ENCODE measurements at regions not wholly inside any gene's neighbourhood (a gene's known extent, or its start where the extent isn't known, plus 50 kb on each side); places are given as distances from the start of the nearest gene placed in this dataset.

DNA sequence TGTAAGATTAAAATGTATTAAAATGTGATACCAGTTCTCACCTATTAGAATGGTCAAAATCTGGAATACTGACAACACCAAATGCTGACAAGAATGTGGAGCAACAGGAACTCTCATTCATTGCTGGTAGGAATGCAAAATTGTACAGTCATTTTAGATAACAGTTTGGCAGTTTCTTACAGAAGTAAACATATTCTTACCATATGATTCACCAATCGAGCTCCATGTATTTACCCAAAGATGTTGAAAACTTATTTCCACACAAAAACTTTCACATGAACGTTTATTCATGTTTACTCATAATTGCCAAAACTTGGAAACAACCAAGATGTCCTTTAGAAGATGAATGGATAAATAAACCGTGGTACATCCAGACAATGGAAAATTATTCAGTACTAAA, 1193.5 kb upstream of the ACVR2A start:
- ATAC-seq, result no peak
- TF ChIP-seq, protein P1, sequence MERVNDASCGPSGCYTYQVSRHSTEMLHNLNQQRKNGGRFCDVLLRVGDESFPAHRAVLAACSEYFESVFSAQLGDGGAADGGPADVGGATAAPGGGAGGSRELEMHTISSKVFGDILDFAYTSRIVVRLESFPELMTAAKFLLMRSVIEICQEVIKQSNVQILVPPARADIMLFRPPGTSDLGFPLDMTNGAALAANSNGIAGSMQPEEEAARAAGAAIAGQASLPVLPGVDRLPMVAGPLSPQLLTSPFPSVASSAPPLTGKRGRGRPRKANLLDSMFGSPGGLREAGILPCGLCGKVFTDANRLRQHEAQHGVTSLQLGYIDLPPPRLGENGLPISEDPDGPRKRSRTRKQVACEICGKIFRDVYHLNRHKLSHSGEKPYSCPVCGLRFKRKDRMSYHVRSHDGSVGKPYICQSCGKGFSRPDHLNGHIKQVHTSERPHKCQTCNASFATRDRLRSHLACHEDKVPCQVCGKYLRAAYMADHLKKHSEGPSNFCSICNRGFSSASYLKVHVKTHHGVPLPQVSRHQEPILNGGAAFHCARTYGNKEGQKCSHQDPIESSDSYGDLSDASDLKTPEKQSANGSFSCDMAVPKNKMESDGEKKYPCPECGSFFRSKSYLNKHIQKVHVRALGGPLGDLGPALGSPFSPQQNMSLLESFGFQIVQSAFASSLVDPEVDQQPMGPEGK (CRISPR knock-in tag; IDR thresholded peaks at IDR 0.05; ENCODE audit: borderline replicate concordance), result no peak
- TF ChIP-seq, protein P2, sequence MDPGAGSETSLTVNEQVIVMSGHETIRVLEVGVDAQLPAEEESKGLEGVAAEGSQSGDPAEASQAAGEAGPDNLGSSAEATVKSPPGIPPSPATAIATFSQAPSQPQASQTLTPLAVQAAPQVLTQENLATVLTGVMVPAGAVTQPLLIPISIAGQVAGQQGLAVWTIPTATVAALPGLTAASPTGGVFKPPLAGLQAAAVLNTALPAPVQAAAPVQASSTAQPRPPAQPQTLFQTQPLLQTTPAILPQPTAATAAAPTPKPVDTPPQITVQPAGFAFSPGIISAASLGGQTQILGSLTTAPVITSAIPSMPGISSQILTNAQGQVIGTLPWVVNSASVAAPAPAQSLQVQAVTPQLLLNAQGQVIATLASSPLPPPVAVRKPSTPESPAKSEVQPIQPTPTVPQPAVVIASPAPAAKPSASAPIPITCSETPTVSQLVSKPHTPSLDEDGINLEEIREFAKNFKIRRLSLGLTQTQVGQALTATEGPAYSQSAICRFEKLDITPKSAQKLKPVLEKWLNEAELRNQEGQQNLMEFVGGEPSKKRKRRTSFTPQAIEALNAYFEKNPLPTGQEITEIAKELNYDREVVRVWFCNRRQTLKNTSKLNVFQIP (CRISPR knock-in tag; IDR thresholded peaks at IDR 0.05; ENCODE audit: borderline replicate concordance, low read depth), result no peak
- TF ChIP-seq ZNF565 (CRISPR knock-in tag; conservative IDR thresholded peaks at IDR 0.05; ENCODE audit: low read depth) (no peak), ZNF70 (CRISPR knock-in tag; IDR thresholded peaks at IDR 0.05) (no peak), ARNTL (CRISPR knock-in tag; IDR thresholded peaks at IDR 0.05; ENCODE audit: borderline replicate concordance, low read depth) (no peak), CSDC2 (CRISPR knock-in tag; IDR thresholded peaks at IDR 0.05) (no peak), BACH2 (CRISPR knock-in tag; IDR thresholded peaks at IDR 0.05; ENCODE audit: borderline replicate concordance) (no peak), ZC3H10 (CRISPR knock-in tag; IDR thresholded peaks at IDR 0.05) (no peak), RARB (CRISPR knock-in tag; IDR thresholded peaks at IDR 0.05) (no peak), ZNF8 (CRISPR knock-in tag; IDR thresholded peaks at IDR 0.05) (no peak), ZFP30 (CRISPR knock-in tag; IDR thresholded peaks at IDR 0.05) (no peak), ESRRG (CRISPR knock-in tag; IDR thresholded peaks at IDR 0.05) (no peak), ISL1 (CRISPR knock-in tag; IDR thresholded peaks at IDR 0.05) (no peak), OSR1 (CRISPR knock-in tag; IDR thresholded peaks at IDR 0.05) (no peak), PPARA (CRISPR knock-in tag; IDR thresholded peaks at IDR 0.05; ENCODE audit: borderline replicate concordance) (no peak), GLIS3 (CRISPR knock-in tag; IDR thresholded peaks at IDR 0.05) (no peak), TCF4 (CRISPR knock-in tag; IDR thresholded peaks at IDR 0.05; ENCODE audit: borderline replicate concordance) (no peak)
- TF ChIP-seq, protein P3, sequence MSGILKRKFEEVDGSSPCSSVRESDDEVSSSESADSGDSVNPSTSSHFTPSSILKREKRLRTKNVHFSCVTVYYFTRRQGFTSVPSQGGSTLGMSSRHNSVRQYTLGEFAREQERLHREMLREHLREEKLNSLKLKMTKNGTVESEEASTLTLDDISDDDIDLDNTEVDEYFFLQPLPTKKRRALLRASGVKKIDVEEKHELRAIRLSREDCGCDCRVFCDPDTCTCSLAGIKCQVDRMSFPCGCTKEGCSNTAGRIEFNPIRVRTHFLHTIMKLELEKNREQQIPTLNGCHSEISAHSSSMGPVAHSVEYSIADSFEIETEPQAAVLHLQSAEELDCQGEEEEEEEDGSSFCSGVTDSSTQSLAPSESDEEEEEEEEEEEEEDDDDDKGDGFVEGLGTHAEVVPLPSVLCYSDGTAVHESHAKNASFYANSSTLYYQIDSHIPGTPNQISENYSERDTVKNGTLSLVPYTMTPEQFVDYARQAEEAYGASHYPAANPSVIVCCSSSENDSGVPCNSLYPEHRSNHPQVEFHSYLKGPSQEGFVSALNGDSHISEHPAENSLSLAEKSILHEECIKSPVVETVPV (CRISPR knock-in tag; IDR thresholded peaks at IDR 0.05), result no peak
- TF ChIP-seq, protein P4, sequence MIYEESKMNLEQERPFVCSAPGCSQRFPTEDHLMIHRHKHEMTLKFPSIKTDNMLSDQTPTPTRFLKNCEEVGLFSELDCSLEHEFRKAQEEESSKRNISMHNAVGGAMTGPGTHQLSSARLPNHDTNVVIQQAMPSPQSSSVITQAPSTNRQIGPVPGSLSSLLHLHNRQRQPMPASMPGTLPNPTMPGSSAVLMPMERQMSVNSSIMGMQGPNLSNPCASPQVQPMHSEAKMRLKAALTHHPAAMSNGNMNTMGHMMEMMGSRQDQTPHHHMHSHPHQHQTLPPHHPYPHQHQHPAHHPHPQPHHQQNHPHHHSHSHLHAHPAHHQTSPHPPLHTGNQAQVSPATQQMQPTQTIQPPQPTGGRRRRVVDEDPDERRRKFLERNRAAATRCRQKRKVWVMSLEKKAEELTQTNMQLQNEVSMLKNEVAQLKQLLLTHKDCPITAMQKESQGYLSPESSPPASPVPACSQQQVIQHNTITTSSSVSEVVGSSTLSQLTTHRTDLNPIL (CRISPR knock-in tag; IDR thresholded peaks at IDR 0.05; ENCODE audit: low read depth), result no peak
- TF ChIP-seq, protein P5, sequence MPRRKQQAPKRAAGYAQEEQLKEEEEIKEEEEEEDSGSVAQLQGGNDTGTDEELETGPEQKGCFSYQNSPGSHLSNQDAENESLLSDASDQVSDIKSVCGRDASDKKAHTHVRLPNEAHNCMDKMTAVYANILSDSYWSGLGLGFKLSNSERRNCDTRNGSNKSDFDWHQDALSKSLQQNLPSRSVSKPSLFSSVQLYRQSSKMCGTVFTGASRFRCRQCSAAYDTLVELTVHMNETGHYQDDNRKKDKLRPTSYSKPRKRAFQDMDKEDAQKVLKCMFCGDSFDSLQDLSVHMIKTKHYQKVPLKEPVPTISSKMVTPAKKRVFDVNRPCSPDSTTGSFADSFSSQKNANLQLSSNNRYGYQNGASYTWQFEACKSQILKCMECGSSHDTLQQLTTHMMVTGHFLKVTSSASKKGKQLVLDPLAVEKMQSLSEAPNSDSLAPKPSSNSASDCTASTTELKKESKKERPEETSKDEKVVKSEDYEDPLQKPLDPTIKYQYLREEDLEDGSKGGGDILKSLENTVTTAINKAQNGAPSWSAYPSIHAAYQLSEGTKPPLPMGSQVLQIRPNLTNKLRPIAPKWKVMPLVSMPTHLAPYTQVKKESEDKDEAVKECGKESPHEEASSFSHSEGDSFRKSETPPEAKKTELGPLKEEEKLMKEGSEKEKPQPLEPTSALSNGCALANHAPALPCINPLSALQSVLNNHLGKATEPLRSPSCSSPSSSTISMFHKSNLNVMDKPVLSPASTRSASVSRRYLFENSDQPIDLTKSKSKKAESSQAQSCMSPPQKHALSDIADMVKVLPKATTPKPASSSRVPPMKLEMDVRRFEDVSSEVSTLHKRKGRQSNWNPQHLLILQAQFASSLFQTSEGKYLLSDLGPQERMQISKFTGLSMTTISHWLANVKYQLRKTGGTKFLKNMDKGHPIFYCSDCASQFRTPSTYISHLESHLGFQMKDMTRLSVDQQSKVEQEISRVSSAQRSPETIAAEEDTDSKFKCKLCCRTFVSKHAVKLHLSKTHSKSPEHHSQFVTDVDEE (CRISPR knock-in tag; IDR thresholded peaks at IDR 0.05), result no peak

DNA sequence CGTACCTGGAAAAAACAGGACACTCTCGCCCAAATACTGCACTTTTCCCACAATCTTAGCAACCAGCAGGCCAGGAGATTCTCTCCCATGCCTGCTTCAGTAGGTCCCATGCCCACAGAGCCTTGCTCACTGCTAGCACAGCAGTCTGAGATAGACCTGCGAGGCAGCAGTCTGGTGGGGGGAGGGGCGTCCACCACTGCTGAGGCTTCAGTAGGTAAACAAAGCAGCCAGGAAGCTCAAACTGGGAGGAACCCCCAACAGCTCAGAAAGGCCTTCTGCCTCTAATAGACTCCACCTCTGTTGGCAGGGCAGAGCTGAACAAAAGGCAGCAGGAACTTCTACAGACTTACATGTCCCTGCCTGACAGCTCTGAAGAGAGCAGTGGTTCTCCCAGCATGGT, 1202.8 kb upstream of the ACVR2A start:
- TF ChIP-seq ISL1 (CRISPR knock-in tag; IDR thresholded peaks at IDR 0.05) (no peak), ZFP3 (CRISPR knock-in tag; IDR thresholded peaks at IDR 0.05) (no peak), ARNTL (CRISPR knock-in tag; IDR thresholded peaks at IDR 0.05; ENCODE audit: borderline replicate concordance, low read depth) (no peak), RARB (CRISPR knock-in tag; IDR thresholded peaks at IDR 0.05) (no peak)
- TF ChIP-seq, protein P4 (CRISPR knock-in tag; IDR thresholded peaks at IDR 0.05; ENCODE audit: low read depth), result no peak
- ATAC-seq, result no peak
